ENCODE measurements at regions not wholly inside any gene's neighbourhood (a gene's known extent, or its start where the extent isn't known, plus 50 kb on each side); places are given as distances from the start of the nearest gene placed in this dataset.

GRCh38 chr6:106761160-106761559, 131.8 kb downstream of the QRSL1 start:
- Histone ChIP-seq H3K36me3 (ENCODE audit: low read depth) (no peaks in the 10 kb centered on the region), H3K27ac (no peak overlapping the region), H3K9me3 (ENCODE audit: insufficient read depth, low read depth) (no peaks in the 10 kb centered on the region), H3K79me2 (ENCODE audit: low read depth) (no peaks in the 10 kb centered on the region), H4K20me1 (ENCODE audit: insufficient read depth) (no peaks in the 10 kb centered on the region), H3K4me1 (replicated peaks; ENCODE audit: insufficient read depth) (no peaks in the 10 kb centered on the region), H3F3A (ENCODE audit: insufficient read depth, low read depth) (no peaks in the 10 kb centered on the region), H3K27me3 (ENCODE audit: insufficient read depth, low read depth) (no peaks in the 10 kb centered on the region), H3K4me2 (no peak overlapping the region), H3K4me3 (no peak overlapping the region), H3K9me2 (ENCODE audit: insufficient read depth) (no peaks in the 10 kb centered on the region), H2AFZ (no peak overlapping the region)
- BruUV-seq (replicated peaks) = no TSS peak
- intact Hi-C loops (cut with micrococcal nuclease; ENCODE audit: unreplicated experiment) = no loop called here
- ChIA-PET POLR2A (ENCODE audit: unreplicated experiment) (no interaction called here), CTCF (no interaction called here)
- no peak for TF ChIP-seq EZH2 (IDR thresholded peaks at IDR 0.05; ENCODE audit: low read depth)
- TF ChIP-seq, protein P1, sequence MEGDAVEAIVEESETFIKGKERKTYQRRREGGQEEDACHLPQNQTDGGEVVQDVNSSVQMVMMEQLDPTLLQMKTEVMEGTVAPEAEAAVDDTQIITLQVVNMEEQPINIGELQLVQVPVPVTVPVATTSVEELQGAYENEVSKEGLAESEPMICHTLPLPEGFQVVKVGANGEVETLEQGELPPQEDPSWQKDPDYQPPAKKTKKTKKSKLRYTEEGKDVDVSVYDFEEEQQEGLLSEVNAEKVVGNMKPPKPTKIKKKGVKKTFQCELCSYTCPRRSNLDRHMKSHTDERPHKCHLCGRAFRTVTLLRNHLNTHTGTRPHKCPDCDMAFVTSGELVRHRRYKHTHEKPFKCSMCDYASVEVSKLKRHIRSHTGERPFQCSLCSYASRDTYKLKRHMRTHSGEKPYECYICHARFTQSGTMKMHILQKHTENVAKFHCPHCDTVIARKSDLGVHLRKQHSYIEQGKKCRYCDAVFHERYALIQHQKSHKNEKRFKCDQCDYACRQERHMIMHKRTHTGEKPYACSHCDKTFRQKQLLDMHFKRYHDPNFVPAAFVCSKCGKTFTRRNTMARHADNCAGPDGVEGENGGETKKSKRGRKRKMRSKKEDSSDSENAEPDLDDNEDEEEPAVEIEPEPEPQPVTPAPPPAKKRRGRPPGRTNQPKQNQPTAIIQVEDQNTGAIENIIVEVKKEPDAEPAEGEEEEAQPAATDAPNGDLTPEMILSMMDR (conservative IDR thresholded peaks at IDR 0.05) = no peak
- no peak for DNase-seq

- no peak for TF ChIP-seq EZH2 (IDR thresholded peaks at IDR 0.05; ENCODE audit: low read depth)
- TF ChIP-seq, protein P1 (conservative IDR thresholded peaks at IDR 0.05) = no peak
- Histone ChIP-seq H3K27me3 (ENCODE audit: insufficient read depth, low read depth) (no peaks in the 10 kb centered on the region), H3K4me3 (no peak overlapping the region), H3F3A (ENCODE audit: insufficient read depth, low read depth) (no peaks in the 10 kb centered on the region), H3K4me2 (no peak overlapping the region), H3K9me3 (ENCODE audit: insufficient read depth, low read depth) (no peaks in the 10 kb centered on the region), H3K4me1 (replicated peaks; ENCODE audit: insufficient read depth) (no peaks in the 10 kb centered on the region), H3K36me3 (ENCODE audit: low read depth) (no peaks in the 10 kb centered on the region), H4K20me1 (ENCODE audit: insufficient read depth) (no peaks in the 10 kb centered on the region), H2AFZ (no peak overlapping the region), H3K79me2 (ENCODE audit: low read depth) (no peaks in the 10 kb centered on the region), H3K9me2 (ENCODE audit: insufficient read depth) (no peaks in the 10 kb centered on the region), H3K27ac (no peak overlapping the region)
- CTCF ChIA-PET = no interaction called here
- POLR2A ChIA-PET (ENCODE audit: unreplicated experiment) = no interaction called here
- intact Hi-C loops (cut with micrococcal nuclease; ENCODE audit: unreplicated experiment) = no loop called here
- BruUV-seq (replicated peaks) = no TSS peak
- no peak for DNase-seq
Observed at GRCh38 chr6:106759112-106759511, 129.7 kb downstream of the QRSL1 start.

DNA sequence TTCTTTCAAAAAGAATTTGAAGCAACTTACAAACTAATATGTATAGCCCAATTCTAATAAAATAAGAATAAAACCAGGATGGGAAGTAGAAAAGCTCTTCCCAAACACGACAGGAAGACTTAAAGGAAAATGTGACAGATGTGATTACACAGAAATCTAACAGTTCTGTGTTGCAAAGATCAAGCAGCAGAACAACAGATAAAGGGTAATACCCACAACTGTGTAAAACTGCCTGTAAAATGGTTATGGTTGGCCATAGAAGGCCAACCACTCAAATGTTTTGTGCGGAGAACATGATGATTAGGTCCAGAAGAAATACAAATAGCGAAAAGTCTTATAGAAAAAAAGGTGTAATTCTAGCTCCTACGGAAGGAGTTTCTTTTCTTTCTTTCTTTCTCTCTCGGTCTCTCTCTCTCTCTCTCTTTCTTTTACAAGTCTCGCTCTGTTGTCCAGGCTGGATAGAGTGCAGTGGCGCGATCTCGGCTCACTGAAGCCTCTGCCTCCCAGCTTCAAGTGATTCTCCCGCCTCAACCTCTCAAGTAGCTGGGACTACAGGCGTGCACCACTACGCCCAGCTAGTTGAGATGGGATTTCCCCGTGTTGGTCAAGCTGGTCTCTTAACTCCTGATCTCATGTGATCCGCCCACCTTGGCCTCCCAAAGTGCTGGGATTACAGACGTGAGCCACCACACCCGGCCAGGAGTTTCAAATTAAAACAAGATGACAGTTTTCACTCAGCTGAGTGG, 128.5 kb downstream of the QRSL1 start:
- Histone ChIP-seq H4K20me1 (ENCODE audit: insufficient read depth) (no peaks in the 10 kb centered on the region), H3K27me3 (ENCODE audit: insufficient read depth, low read depth) (no peaks in the 10 kb centered on the region), H3F3A (ENCODE audit: insufficient read depth, low read depth) (no peaks in the 10 kb centered on the region), H3K4me2 (no peak overlapping the region), H3K4me3 (no peak overlapping the region), H3K4me1 (replicated peaks; ENCODE audit: insufficient read depth) (no peaks in the 10 kb centered on the region), H3K79me2 (ENCODE audit: low read depth) (no peaks in the 10 kb centered on the region), H3K9me2 (ENCODE audit: insufficient read depth) (no peaks in the 10 kb centered on the region), H2AFZ (no peak overlapping the region), H3K36me3 (ENCODE audit: low read depth) (no peaks in the 10 kb centered on the region), H3K27ac (no peak overlapping the region), H3K9me3 (ENCODE audit: insufficient read depth, low read depth) (no peaks in the 10 kb centered on the region)
- no TSS peak for BruUV-seq (replicated peaks)
- POLR2A ChIA-PET (ENCODE audit: unreplicated experiment) = no interaction called here
- no peak for DNase-seq
- CTCF ChIA-PET = no interaction called here
- TF ChIP-seq, protein P1 (conservative IDR thresholded peaks at IDR 0.05) = no peak
- TF ChIP-seq EZH2 (IDR thresholded peaks at IDR 0.05; ENCODE audit: low read depth) = no peak
- intact Hi-C loops (cut with micrococcal nuclease; ENCODE audit: unreplicated experiment) = no loop called here

All from PC-9 (cell line).